ENCODE measurements at regions not wholly inside any gene's neighbourhood (a gene's known extent, or its start where the extent isn't known, plus 50 kb on each side); places are given as distances from the start of the nearest gene placed in this dataset.

GRCh38 chr2:38467768-38468455 is 90.8 kb upstream of the ATL2 start:
- no peaks in the 10 kb centered on the region for H3K79me2 ChIP-seq (ENCODE audit: control insufficient read depth, insufficient read depth, low read length)
- H3K4me1 ChIP-seq (ENCODE audit: control insufficient read depth, extremely low read depth, insufficient read depth, low read length), result no peaks in the 10 kb centered on the region
- no peaks in the 10 kb centered on the region for H3K9me3 ChIP-seq (replicated peaks; ENCODE audit: control insufficient read depth, insufficient read depth, low read length)
- DNase-seq (ENCODE audit: low read depth, low spot score), result no peak
- H2AFZ ChIP-seq (ENCODE audit: low read depth, low read length), result no peak overlapping the region
- dilution Hi-C loops (cut with MboI; ENCODE audit: extremely low pct_ligation_motif_present, low sequenced_read_pairs) (no loop called here), intact Hi-C loops (cut with micrococcal nuclease) (loop anchor here (5.0 kb wide), 1 partner anchor 151 kb away; no protein-coding TSS in a partner anchor)
- FAIRE-seq, result no peak
- no peak overlapping the region for H3K4me3 ChIP-seq (replicated peaks in 1 of 3; ENCODE audit: insufficient read depth in 1 of 3, low read depth in 1 of 3, low read length in 3 of 3)
- H3K27ac ChIP-seq (ENCODE audit: insufficient read depth, low read depth, low read length), result no peak overlapping the region
- no TSS peak for BruUV-seq (replicated peaks)
- TF ChIP-seq FOS (IDR thresholded peaks at IDR 0.05; ENCODE audit: borderline replicate concordance, insufficient read depth, low read length) (no peak), GATA2 (IDR thresholded peaks at IDR 0.05; ENCODE audit: insufficient read depth, insufficient read length, low read depth, low read length) (no peak), MAX (IDR thresholded peaks at IDR 0.05; ENCODE audit: insufficient read depth, insufficient read length) (no peak), POLR2AphosphoS5 (IDR thresholded peaks at IDR 0.05; ENCODE audit: insufficient read depth, low read depth, low read length) (no peak), POLR2A (IDR thresholded peaks at IDR 0.05; ENCODE audit: low read depth, low read length) (no peak)
- H3K4me2 ChIP-seq (ENCODE audit: insufficient read depth, low read length), result no peak overlapping the region
- H3K9me1 ChIP-seq (replicated peaks; ENCODE audit: control insufficient read depth, extremely low read depth, insufficient read depth, low read length), result no peaks in the 10 kb centered on the region
- no peaks in the 10 kb centered on the region for H3K36me3 ChIP-seq (ENCODE audit: control insufficient read depth in 2 of 2, extremely low read depth in 1 of 2, insufficient read depth in 2 of 2, low read length in 2 of 2)
- H3K27me3 ChIP-seq (ENCODE audit: control insufficient read depth in 2 of 2, insufficient read depth in 2 of 2, low read length in 2 of 2), result peaks cover 5 to 6% of the 10 kb centered on the region in 2 experiments
- ChIA-PET POLR2A (interaction anchor here (1.2 kb wide), 1 partner anchor 152 kb away, joined by 3 read pairs; no protein-coding TSS in a partner anchor), CTCF (interaction anchor here (0.7 to 5.3 kb wide), 6 partner anchors 10 to 152 kb away, joined by 3 to 68 read pairs (median 4); no protein-coding TSS in a partner anchor)
- no peaks in the 10 kb centered on the region for H4K20me1 ChIP-seq (replicated peaks; ENCODE audit: control insufficient read depth, extremely low read depth, insufficient read depth, low read length)
- H3K9ac ChIP-seq (replicated peaks; ENCODE audit: extremely low read depth, insufficient read depth, low read length), result no peak overlapping the region
